Uterus (tissue), 2 donors: ENCODE measurements at regions not wholly inside any gene's neighbourhood (a gene's known extent, or its start where the extent isn't known, plus 50 kb on each side); places are given as distances from the start of the nearest gene placed in this dataset.

Experiments used
- CTCF ChIP-seq, 4 experiments: fragments of 200-600 bp in 2 of 4; fragments of 450-650 bp in 2 of 4; sonication (generic) in 2 of 4; IDR thresholded peaks; one replicate each; pipeline ENCODE4 v1.5.1; 2016 to 2019; ENCODE audit warnings: antibody characterized with exemption in 4 of 4, mild to moderate bottlenecking in 2 of 4, moderate library complexity in 1 of 4
- POLR2A ChIP-seq, 2 donors: fragments of 450-650 bp; IDR thresholded peaks; one replicate each; pipeline ENCODE4 v1.6.1; 2016; ENCODE audit warnings: antibody characterized with exemption in 2 of 2, mild to moderate bottlenecking in 1 of 2, moderate library complexity in 1 of 2

GRCh38 chr4:74578329-74578728, 133.4 kb downstream of the AREG start:
- no peak for TF ChIP-seq CTCF (IDR thresholded peaks at IDR 0.05)
- TF ChIP-seq POLR2A (IDR thresholded peaks at IDR 0.05) = no peak
